Transverse colon (tissue), 4 donors: ENCODE measurements at regions not wholly inside any gene's neighbourhood (a gene's known extent, or its start where the extent isn't known, plus 50 kb on each side); places are given as distances from the start of the nearest gene placed in this dataset.

ENCODE experiments used
- DNase-seq: peaks from one replicate; pipeline ENCODE4 v3.0.0-alpha.2; 2019
- H3K27ac ChIP-seq, 4 donors: fragments of 200-600 bp; sonication (generic); 2 replicates each; pipeline ENCODE4 v1.5.1; 2016 to 2018; ENCODE audit warnings: inconsistent platforms in 4 of 4
- H3K27me3 ChIP-seq: fragments of 200-600 bp; sonication (generic); 2 replicates; pipeline ENCODE4 v1.5.1; 2017; ENCODE audit warnings: inconsistent platforms
- H3K36me3 ChIP-seq, 4 donors: fragments of 200-600 bp; sonication (generic); 2 replicates each; pipeline ENCODE4 v1.5.1; 2017 to 2019; ENCODE audit warnings: inconsistent platforms in 4 of 4
- H3K4me1 ChIP-seq, 4 donors: fragments of 200-600 bp; sonication (generic); 2 replicates each; pipeline ENCODE4 v1.5.1; 2017 to 2020; ENCODE audit warnings: inconsistent platforms in 4 of 4
- H3K4me3 ChIP-seq, 4 donors: fragments of 200-600 bp; sonication (generic); 1 replicate in 1 of 4; 2 replicates in 3 of 4; pipeline versions ENCODE4 v1.5.1 to v1.6.1; 2017 to 2019; ENCODE audit warnings: inconsistent platforms in 4 of 4
- H3K9me3 ChIP-seq, 2 donors: fragments of 200-600 bp; sonication (generic); 2 replicates each; pipeline ENCODE4 v1.5.1; 2017 to 2019; ENCODE audit warnings: inconsistent platforms in 2 of 2
- CTCF ChIP-seq, 5 experiments: fragments of 200-600 bp in 3 of 5; fragments of 450-650 bp in 2 of 5; sonication (generic) in 3 of 5; IDR thresholded peaks; 1 replicate in 2 of 5; 2 replicates in 3 of 5; pipeline ENCODE4 v1.5.1; 2016 to 2017; ENCODE audit warnings: antibody characterized with exemption in 5 of 5, inconsistent platforms in 3 of 5, mild to moderate bottlenecking in 2 of 5, moderate library complexity in 1 of 5
- EP300 ChIP-seq: sonication (generic); formaldehyde crosslinking; IDR thresholded peaks from one replicate; pipeline ENCODE4 v1.6.1; 2017; ENCODE audit warnings: antibody characterized with exemption, low read depth
- POLR2A ChIP-seq: fragments of 450-650 bp; IDR thresholded peaks from one replicate; pipeline ENCODE4 v1.6.1; 2016; ENCODE audit warnings: antibody characterized with exemption, mild to moderate bottlenecking, moderate library complexity
- POLR2AphosphoS5 ChIP-seq, 3 donors: sonication (generic); formaldehyde crosslinking; IDR thresholded peaks; one replicate each; pipeline ENCODE4 v1.6.1; 2016; ENCODE audit warnings: antibody characterized with exemption in 3 of 3
- WGBS, 2 donors: methylation state at CpG; one replicate each; pipeline ENCODE4 v1.1.5; 2018; ENCODE audit warnings: low coverage in 1 of 2; 5-methylcytosine and 5-hydroxymethylcytosine counted together
- in situ Hi-C, 4 donors: fragments of 200-750 bp; cut with MboI; loops; one replicate each; pipeline versions ENCODE4 v1.15.0 to v1.15.1; 2017; ENCODE audit warnings: low sequenced_read_pairs in 3 of 4, low pct_ligation_motif_present in 1 of 4, low pct_unique_long_range_greater_than_20kb in 1 of 4
- intact Hi-C: fragments of 100-400 bp; cut with DNase I; formaldehyde crosslinking; loops from one replicate; pipeline ENCODE4 v1.15.1; 2023; ENCODE audit warnings: low total_unique reads

- Histone ChIP-seq H3K27me3 (no peaks in the 10 kb centered on the region), H3K4me1 (no peaks in the 10 kb centered on the region), H3K9me3 (peaks cover 0 to 5% of the 10 kb centered on the region in 2 donors), H3K36me3 (no peaks in the 10 kb centered on the region), H3K4me3 (no peak overlapping the region), H3K27ac (no peak overlapping the region)
- WGBS, 2 donors = 10 to 41% methylated on average over 1 of the region's 1 CpG
- TF ChIP-seq POLR2AphosphoS5 (IDR thresholded peaks at IDR 0.05) (peak in 1 of 3 donors; percentile 15), CTCF (IDR thresholded peaks at IDR 0.05) (no peak)
- in situ Hi-C loops (no loop called here), intact Hi-C loops (no loop called here)
- DNase-seq = no peak
These were observed 170.7 kb downstream of the CYB561 start for GRCh38 chr17:63275318-63275970.

GRCh38 chr17:63275971-63276745 lies 169.9 kb downstream of the CYB561 start:
- Histone ChIP-seq H3K4me1 (no peaks in the 10 kb centered on the region), H3K27me3 (no peaks in the 10 kb centered on the region), H3K4me3 (no peak overlapping the region), H3K36me3 (no peaks in the 10 kb centered on the region), H3K9me3 (peaks cover 0 to 5% of the 10 kb centered on the region in 2 donors), H3K27ac (no peak overlapping the region)
- TF ChIP-seq EP300 (no peak), POLR2AphosphoS5 (IDR thresholded peaks at IDR 0.05) (no peak), CTCF (IDR thresholded peaks at IDR 0.05) (no peak), POLR2A (no peak)
- 61 to 71% methylated on average over 2 of the region's 2 CpGs for WGBS, 2 donors
- no peak for DNase-seq
- intact Hi-C loops (no loop called here), in situ Hi-C loops (no loop called here)

- in situ Hi-C loops = no loop called here
- TF ChIP-seq CTCF (IDR thresholded peaks at IDR 0.05) (no peak), EP300 (no peak), POLR2AphosphoS5 (IDR thresholded peaks at IDR 0.05) (no peak), POLR2A (no peak)
- no peaks in the 10 kb centered on the region for H3K36me3 ChIP-seq
- no peaks in the 10 kb centered on the region for H3K4me1 ChIP-seq
- peaks cover 0 to 4% of the 10 kb centered on the region in 2 donors for H3K9me3 ChIP-seq
- DNase-seq = no peak
- intact Hi-C loops = no loop called here
- H3K27me3 ChIP-seq = no peaks in the 10 kb centered on the region
- no peak overlapping the region for H3K27ac ChIP-seq
- no peak overlapping the region for H3K4me3 ChIP-seq
- WGBS, 2 donors = 87 to 95% methylated on average over 3 of the region's 3 CpGs
These were observed 169.3 kb downstream of the CYB561 start for GRCh38 chr17:63276821-63277220.

- no peak for TF ChIP-seq EP300
- no peak for TF ChIP-seq POLR2AphosphoS5 (IDR thresholded peaks at IDR 0.05)
- TF ChIP-seq CTCF (IDR thresholded peaks at IDR 0.05) = no peak
- no peak for TF ChIP-seq POLR2A
- 88 to 97% methylated on average over 3 of the region's 3 CpGs for WGBS, 2 donors
- H3K27me3 ChIP-seq = no peaks in the 10 kb centered on the region
- H3K4me3 ChIP-seq = no peak overlapping the region
- H3K9me3 ChIP-seq = no peaks in the 10 kb centered on the region
- no peak overlapping the region for H3K27ac ChIP-seq
- intact Hi-C loops = no loop called here
- in situ Hi-C loops = no loop called here
- no peaks in the 10 kb centered on the region for H3K36me3 ChIP-seq
- no peaks in the 10 kb centered on the region for H3K4me1 ChIP-seq
- no peak for DNase-seq
These were observed 168.5 kb downstream of the CYB561 start for GRCh38 chr17:63277629-63278028.
